ENCODE measurements at regions not wholly inside any gene's neighbourhood (a gene's known extent, or its start where the extent isn't known, plus 50 kb on each side); places are given as distances from the start of the nearest gene placed in this dataset.

DNA sequence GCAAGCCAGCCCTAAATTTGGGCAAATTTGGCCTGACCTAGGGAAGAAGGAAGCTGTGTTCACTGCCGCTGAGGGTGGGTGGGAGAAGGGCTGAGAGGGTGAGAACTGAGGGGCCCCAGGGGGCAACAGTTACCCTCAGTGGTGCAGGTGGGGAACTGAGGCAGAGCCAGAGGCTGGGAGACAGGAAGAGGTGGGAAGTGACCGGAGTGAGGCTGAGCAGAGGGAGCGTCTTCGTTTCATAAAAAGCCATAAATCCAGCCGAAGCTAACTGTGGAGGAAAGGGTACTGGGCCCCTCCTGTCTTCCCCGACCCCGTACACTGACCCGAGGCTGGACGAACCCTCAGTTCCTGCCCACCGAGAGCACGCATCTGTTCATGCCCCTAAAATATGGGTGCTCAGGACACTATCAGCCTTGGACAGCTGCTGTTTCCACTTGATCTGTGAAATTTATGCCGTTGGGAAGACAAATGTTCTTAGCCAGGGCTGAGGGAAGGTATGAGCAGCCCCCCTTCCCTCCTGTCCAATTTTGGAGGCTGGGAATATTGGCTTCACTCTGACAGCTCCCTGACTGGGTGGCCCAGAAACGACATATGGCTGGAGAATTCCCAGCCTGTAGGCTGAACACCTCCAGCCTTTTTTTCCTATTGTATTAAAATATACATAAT lies 116.5 kb downstream of the KIF26A start:
- TF ChIP-seq, protein P1, sequence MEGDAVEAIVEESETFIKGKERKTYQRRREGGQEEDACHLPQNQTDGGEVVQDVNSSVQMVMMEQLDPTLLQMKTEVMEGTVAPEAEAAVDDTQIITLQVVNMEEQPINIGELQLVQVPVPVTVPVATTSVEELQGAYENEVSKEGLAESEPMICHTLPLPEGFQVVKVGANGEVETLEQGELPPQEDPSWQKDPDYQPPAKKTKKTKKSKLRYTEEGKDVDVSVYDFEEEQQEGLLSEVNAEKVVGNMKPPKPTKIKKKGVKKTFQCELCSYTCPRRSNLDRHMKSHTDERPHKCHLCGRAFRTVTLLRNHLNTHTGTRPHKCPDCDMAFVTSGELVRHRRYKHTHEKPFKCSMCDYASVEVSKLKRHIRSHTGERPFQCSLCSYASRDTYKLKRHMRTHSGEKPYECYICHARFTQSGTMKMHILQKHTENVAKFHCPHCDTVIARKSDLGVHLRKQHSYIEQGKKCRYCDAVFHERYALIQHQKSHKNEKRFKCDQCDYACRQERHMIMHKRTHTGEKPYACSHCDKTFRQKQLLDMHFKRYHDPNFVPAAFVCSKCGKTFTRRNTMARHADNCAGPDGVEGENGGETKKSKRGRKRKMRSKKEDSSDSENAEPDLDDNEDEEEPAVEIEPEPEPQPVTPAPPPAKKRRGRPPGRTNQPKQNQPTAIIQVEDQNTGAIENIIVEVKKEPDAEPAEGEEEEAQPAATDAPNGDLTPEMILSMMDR (IDR thresholded peaks at IDR 0.05): no peak
- TF ChIP-seq FOXP1 (CRISPR knock-in tag; IDR thresholded peaks at IDR 0.05; ENCODE audit: borderline replicate concordance): no peak
- no peak for TF ChIP-seq ELF4 (CRISPR knock-in tag; IDR thresholded peaks at IDR 0.05; ENCODE audit: low read depth)
- no peak for TF ChIP-seq ZBTB43 (CRISPR knock-in tag; IDR thresholded peaks at IDR 0.05)
- TF ChIP-seq ESRRA (CRISPR knock-in tag; IDR thresholded peaks at IDR 0.05; ENCODE audit: borderline replicate concordance): no peak
- no peak for TF ChIP-seq ZNF512 (CRISPR knock-in tag; IDR thresholded peaks at IDR 0.05; ENCODE audit: borderline replicate concordance)
- TF ChIP-seq HMGXB4 (CRISPR knock-in tag; IDR thresholded peaks at IDR 0.05): no peak
- no peak for TF ChIP-seq TCF7 (CRISPR knock-in tag; IDR thresholded peaks at IDR 0.05; ENCODE audit: low read depth)
- no peak for TF ChIP-seq ZNF232 (CRISPR knock-in tag; IDR thresholded peaks at IDR 0.05)
- TF ChIP-seq, protein P2, sequence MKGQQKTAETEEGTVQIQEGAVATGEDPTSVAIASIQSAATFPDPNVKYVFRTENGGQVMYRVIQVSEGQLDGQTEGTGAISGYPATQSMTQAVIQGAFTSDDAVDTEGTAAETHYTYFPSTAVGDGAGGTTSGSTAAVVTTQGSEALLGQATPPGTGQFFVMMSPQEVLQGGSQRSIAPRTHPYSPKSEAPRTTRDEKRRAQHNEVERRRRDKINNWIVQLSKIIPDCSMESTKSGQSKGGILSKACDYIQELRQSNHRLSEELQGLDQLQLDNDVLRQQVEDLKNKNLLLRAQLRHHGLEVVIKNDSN (CRISPR knock-in tag; IDR thresholded peaks at IDR 0.05): no peak
- TF ChIP-seq ATF2 (CRISPR knock-in tag; IDR thresholded peaks at IDR 0.05; ENCODE audit: borderline replicate concordance, low read depth): no peak
- no peak for TF ChIP-seq ZNF317 (CRISPR knock-in tag; IDR thresholded peaks at IDR 0.05; ENCODE audit: borderline replicate concordance, low read depth)
- TF ChIP-seq, protein P3, sequence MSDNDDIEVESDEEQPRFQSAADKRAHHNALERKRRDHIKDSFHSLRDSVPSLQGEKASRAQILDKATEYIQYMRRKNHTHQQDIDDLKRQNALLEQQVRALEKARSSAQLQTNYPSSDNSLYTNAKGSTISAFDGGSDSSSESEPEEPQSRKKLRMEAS (CRISPR knock-in tag; IDR thresholded peaks at IDR 0.05): no peak
- TF ChIP-seq GABPB1 (CRISPR knock-in tag; IDR thresholded peaks at IDR 0.05): no peak

Measured in WTC11 (cell line).